ENCODE measurements at regions not wholly inside any gene's neighbourhood (a gene's known extent, or its start where the extent isn't known, plus 50 kb on each side); places are given as distances from the start of the nearest gene placed in this dataset.

DNA sequence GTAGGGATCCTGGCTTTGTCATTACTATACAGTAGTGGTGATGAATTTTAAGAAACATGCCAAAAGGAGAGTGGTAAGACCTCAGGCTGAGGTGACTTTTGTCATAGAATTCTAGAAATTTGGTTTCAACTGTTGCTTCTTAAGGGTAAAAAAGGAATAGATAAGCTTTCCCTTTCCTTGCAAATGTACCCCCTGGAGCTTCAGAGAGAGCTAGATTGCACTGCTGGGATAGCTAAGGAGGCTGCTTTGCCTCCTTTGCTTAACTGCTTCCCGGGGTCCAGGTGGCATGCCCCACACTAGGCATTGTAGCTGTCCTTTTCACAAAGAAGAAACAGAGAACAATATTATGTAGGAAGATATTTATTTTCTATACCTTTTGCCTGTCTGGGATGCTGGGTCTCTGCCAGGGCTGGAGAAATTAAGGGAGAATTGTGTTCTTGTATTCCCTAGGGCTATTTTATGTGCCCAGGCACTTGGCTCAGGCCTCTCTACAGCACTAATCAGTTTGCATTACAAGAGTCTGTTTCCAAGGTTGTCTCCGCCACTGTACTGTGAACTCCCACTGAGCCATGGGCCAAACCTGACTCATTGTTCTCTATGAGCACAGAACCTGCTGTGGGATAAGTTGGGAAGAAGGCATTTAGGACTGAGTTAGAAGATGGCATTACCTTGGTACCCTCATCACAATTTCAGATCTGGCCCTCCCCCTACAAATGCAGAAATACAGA, 460.0 kb downstream of the PDCD6IP start:
- DNase-seq, result no peak

DNA sequence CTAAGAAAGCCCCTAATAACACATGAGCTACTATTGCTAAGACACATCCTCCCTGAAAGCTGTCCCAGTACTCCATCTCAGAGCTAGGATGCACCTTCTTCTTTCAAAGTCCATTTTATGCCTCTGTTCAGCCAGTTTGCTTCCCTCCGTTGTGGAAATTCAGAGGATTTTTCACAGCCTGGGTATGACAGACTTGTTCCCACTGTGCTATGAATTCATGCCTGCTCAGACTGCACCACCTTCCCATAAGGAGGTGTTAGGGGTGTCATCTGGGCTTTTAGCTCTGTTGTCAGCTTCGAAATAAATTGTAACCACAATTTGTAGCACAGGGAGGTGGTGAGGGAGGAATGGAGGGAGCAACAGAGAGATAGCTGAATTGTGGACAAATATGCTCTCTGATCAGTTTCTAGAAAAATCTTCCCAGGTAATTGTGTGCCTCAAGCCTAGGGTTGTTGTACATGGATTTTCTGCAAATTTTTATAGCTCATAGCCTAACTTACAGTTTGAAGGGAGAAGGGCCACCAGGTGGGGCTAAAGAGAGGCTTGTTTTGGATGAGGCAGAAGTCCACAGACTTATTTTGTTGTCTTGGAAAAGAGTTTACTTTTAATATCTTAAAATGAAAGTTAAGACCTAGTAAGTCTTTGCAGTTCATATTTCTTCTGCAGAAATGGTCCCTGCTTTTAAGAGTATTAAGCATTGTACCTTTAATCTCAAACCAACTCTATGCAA, 462.0 kb downstream of the PDCD6IP start:
- DNase-seq, result peak in 1 of 2 donors; percentile 35

DNA sequence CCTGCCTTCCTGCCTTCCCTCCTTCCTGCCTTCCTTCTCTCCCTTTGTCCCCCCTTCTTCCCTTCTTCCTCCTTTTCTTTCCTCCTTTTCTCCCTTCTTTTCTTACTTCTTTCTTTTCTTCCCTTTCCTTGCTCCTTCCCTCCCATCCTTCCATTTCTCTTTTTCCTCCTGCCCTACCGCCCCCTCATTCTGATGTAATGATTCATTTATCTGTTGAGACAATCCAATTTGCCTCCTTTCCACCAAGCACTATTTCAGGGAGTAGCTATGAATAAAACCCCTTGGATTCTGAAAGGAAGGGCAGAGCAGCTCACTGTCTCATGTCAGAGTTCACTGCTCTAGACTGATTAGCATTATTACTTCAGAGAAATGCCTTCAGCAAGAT, 462.6 kb downstream of the PDCD6IP start:
- no peak for DNase-seq

DNA sequence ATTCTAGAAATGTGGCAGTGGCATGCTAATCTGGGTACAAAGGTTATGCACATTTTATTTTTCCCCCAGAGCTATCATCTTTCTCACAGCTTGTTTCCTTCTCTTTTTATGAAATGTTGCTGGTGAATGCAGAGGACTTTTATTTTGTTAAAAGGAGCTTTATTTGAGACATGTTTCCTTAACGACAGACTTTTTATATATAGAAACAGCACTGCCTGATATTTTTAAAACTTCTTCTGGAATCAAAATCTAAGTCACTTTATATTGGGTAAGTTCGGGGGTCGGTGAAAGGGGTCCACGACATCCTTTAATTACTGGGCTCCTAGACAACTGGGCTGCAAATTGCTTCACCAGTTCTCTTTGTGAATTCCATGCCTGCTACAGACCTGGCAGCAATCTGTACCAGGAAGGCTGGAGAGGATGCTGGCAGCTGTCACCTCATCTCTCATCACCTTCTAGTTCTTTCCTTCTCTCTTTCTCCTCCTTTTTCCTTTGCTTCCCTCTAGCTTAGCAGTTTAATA, 464.7 kb downstream of the PDCD6IP start:
- DNase-seq, result peak in 1 of 2 donors; percentile 75

DNA sequence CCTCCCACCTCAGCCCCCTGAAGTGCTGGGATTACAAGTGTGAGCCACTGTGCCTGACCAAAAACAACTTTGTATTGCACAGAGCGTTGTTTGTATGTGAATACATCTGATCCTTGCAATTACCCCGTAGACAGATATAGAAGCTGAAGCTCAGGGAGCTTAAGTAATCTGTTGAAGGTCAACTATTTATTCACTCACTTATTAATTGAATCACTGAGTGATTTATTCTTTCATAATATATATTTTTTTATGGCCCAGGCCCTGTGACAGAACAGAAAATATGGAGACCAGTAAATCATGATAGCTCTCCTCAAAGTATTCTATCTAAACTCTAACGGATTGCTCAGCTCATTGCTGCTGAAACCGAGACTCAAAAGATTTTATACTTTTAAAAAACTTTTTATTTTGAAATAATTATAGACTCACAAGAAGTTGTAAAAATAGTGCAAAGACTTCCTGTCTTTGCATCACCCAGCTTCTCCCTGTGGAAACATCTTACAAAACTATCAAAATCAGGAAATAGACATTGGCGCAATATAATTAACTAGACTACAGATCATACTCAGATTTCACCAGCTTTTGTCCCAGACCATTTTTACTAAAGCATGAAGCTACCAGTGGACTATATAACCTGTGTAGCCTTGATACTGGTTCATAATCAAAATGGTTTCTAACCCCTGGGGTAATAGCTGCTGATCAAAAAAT, 466.1 kb downstream of the PDCD6IP start:
- no peak for DNase-seq

DNA sequence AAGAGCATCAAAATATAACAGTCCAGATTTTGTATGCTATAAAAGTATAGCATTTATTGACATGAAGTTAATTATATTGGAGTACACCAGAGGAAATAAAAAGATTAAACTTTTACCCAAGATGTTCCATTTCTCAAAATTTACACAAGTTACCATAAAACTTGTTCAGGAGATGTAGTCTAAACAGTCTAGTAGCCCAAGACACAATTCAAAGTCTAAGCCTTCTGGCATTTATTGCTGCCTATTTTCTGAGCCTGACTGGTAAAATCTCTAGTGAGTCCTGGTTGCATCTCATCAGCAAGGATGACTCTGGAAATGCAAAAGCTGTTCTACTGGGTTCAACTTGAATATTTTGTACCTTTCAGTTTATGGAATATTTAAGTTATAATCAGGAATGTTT, 468.7 kb downstream of the PDCD6IP start:
- no peak for DNase-seq

DNA sequence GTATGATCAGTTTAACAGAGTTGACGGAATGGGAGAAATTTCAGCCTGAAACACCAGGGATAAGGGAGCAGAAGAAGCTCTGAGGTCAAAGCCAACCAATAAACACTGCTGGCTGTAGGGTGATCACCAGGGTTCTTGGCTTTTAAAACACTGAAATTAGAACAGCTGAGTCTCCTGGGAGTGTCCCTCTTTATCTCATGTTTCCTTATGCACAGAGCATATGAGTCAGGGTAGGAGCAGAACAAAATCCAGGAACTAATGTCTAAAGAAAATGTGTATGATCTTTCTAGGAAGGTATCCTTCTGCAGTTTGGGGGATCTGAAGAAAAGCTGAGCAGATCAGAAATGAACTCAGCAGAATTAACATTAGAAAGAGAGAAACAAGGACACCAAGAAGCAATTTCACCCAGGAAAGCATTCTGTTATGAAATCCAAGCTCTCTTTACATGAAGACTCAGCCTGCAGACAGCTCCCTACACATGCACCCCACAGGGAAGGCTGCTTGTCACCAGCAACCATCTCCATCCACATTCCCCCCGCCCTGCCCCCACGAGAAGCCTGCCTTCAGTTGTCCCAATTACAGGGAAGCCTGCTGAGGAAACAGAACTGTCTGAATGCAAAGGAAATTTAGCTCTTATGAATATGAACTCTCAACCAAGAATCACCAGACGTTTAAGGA, 469.7 kb downstream of the PDCD6IP start:
- DNase-seq, result peak in 1 of 2 donors; percentile 17

DNA sequence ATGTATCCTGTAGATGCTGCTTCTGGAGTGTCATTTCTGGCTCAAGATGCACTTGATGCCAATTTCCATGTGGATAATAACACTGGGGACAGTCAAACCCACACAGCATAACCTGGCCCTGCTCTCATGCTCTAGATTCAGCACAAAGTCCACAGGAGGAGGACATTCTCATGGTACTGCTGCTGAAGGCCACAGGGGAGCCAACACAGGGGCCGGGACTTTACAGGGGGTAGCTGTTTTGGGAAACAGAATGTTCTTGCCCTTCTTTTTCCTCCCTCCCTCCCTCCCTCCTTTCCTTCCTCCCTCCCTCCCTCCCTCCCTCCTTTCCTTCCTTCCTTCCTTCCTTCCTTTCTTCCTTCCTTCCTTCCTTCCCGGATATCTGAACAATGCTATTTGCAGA, 477.4 kb downstream of the PDCD6IP start:
- DNase-seq, result no peak

DNA sequence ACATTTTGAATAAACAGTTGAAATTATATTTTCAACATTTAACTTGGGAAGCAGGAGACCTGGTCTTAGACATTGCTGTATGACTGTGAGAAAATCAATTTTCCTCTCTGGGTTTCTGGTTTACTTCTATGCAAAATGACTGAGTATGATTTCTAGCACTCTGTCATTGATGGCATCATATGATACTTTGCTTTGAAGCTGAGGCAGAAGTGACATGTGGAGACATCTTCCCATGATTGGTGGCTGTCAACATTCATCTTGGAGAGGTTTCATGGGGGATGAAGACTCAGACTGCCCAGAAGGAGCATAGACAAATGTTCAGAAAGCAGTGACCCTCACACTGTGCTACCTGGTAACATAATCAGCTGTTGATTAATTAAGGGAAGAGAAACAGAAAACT, 477.9 kb downstream of the PDCD6IP start:
- DNase-seq, result no peak

DNA sequence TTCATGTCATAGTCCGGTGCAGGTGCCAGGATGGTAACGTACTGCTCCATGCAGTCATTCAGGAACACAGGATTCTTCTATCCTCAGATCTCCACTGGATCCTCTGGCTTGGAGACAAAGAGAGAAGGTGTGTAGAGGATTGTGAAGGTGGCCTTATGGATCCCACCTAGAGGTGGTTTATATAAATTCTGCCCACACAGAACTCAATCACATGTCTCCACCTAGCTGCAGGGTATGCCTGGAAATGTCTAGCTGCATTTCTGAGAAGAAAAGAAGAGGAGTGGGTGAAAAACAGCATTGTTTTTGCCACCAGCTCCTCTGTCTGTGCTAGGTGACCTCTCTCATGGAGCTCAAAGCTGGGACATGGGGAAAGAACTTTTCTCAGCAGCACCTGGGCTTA, 478.7 kb downstream of the PDCD6IP start:
- DNase-seq, result no peak

DNA sequence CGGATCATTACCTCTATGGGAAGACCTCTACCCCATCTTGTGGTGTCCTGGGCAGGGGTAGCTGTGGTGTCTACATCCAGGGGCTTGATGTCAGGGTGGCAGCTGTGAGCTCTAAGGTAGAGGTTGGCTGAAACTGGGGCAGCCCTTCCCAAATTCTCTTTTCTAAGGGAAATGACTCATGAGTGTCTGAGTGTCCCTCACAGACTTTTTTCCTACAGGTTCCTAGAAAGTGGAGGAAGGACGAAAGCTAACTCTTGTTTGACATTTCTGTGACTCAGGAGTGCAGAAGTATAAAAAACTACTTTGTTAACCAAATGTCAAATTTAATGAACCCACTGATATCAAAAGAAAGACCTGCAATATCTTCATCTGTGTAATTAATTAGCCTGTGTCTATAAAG, 481.5 kb downstream of the PDCD6IP start:
- no peak for DNase-seq

DNA sequence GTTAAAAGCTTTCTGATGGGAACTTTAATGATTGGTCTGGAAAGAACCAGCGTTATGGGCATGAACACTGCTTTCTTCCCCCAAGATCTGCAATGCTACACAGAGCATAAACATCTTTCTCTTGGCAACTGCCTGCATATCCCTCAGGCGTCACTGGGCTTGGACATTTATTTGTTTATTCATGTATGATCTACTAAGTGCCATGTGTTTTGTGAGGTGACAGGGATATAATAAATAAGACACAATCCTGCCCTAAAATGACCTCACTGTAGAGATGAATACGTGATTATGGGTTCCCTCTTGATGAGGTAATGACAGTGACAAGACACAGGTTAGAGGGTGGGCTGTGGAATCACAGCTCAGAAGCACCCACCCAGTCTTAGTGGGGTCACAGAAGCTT, 485.3 kb downstream of the PDCD6IP start:
- no peak for DNase-seq

DNA sequence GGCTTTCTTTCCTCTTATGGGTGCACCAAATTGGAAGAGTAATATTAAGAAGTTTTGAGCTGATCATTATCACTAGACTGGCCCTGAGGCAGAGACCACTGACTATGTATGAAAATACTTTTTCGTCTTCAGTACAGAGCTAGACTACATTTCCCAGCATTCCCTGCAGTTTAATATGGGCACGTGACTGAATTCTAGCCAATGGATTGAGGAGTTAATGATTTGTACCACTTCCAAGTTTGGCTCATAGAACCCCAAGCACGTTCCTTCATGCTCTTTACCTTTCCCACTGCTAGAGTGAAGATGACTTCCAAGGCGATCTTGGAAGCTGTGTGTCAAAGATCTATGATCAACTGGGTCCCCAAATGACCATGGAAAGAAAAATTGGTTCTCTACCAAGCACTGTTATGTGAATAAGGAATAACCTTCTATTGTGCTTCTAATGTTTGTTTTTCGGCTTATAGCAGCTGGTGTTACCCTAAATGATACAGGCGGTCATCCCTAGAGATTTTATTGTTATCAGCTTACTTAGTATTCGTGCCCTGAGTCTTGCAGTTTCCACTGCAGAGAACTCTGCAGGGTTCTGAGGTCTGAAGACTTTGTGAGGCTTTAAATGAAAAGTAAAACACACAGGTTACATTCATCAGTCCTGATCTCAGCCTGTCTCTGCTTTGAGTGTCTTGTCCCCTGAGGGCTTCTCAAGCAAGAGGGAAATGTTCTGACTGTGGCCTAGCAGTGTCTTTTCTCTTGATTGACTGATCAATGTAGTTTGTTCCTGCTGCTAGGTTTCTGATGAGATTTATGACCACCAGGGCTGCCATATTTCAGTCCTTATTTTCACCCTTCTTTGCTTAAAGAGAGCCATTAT, 486.8 kb downstream of the PDCD6IP start:
- no peak for DNase-seq

DNA sequence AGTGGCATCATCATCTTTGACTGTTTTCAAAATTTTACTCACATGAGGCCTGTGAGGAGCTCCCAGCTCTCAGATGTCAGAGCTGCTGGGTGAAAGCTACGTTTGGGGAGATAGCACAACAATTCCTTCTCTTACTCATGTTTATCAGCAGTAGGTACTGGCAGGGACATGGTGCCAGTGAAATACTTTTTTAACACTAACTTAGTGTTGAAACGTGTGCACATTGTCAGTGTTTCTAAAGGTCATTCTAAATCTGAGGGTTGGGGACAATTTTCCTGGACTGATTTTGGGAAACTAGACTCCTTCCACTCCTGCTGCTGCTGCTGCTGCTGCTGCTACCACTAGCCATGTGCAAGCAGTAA, 487.4 kb downstream of the PDCD6IP start:
- DNase-seq, result no peak

DNA sequence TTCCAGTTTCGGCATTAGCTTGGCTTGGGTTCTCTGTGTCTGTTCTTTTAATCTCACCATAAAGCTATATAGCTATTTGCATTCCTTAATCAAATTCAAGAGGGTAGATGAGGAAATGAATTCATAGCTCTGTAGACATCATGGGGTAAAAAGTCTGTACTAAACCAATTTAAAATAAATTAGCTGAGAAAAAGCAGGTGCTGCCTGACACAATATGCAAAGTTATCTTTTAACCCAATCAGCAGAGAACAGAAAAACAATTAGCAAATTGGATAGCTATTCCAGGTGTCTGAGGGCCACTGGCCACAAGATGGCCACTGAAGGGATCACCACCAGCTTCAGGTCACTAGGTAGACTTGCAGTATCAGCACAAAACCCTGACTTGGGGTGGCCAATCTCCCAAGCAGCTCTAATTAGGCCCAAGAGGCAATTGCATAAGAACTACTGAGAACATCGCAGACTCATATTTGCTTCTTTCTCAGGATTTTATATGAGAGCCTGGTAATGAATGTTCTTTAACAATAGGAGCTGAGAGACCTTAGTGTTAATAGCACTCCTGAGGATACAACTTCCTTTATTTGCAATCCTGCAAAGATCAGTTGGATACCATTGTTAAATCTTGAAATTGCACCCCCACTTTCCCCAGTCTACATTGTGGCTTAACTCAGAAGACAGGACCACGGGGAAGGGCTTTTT, 494.3 kb downstream of the PDCD6IP start:
- DNase-seq, result no peak

DNA sequence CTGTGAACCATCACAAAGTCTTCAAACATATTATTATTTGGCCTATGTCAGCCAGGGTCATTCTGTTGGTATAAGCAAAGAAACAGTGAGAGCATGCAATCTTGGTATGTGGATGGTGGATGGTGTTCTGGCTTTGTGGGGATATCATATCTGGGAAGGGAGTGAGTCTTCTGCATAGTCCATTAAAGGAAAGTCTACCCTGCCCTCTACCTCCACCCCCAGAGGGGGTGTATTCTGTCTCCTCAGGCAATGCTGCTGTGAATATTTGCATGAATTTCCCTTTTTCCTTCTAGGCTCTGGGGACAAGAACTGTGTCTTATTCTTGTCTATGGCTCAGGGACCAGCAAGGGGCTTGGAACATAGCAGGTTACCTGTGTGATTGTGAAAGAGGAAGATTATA, 495.8 kb downstream of the PDCD6IP start:
- no peak for DNase-seq

DNA sequence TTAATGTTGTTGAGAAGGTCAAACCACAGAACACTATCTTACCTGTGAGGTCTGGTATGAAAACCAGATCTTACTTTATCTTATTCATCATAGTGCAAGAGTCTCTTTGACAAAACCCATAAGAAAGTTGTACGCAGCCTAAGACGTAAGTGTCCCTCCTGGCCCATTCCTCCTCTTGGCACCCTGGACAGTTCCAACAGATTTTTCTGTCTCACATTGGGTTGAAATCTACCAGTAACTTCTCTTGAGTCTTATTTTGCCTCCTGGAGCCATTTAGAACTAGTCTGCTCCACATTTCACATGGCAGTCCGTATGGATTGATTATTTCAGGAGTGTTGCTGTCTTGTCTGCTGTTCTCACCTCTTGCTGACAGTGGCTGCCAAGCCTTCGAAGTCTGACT, 498.4 kb downstream of the PDCD6IP start:
- DNase-seq, result no peak

DNA sequence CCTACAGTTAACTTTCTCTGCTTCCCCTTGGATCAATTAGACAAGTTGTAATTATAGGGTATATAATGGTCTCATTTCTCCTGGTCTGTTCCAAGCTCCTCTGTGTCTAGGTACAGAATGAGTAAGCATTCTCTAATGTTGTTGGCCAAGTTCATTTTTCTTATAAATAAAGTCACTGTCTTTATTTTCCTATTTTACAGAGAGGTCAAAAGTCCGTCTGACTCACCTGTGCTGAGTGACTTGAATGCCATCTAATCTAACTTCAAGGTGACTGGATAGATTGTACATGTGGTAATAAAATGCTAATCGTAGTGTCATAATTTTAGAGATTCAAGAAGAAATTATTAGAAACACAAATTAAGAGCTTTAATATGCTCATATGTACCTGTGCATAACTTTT, 500.2 kb downstream of the PDCD6IP start:
- no peak for DNase-seq

DNA sequence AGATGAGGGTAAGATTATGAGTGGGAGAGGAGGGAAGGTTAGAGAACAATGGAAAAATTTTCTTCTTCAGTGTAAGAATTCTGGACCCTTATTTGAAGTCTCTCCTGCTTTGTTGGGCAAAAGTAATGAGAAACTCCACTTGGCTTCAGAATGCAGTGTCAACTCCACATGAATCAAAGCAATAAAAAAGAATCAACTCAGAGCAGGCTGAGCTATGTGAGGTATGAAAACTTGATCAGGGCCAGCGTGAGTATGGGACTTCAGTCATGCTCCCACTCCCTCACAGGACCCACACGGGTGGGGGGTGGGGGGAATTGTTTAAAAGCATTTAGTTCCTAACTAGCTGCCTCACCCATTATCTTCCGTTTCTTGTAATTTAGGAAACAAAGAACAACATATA, 502.2 kb downstream of the PDCD6IP start:
- no peak for DNase-seq

DNA sequence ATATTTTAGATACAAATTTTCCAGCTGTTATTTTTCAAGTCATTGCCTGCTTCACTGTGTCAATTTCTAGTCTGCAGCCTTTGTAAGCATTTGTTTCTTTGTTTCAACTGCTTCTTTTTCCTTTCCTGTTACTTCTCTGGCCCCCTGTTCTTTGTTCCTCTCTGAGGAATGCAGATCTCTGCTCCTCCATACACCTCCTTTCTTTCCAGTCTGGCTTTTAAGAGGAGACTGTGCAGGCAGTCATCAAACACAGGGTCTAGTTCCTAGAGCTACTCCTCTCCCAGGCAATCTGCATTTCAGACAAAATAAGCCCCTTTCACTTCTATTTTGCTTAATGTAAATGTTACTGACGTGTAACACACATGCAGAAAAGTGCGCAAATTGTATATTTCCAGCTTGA, 502.9 kb downstream of the PDCD6IP start:
- no peak for DNase-seq

DNA sequence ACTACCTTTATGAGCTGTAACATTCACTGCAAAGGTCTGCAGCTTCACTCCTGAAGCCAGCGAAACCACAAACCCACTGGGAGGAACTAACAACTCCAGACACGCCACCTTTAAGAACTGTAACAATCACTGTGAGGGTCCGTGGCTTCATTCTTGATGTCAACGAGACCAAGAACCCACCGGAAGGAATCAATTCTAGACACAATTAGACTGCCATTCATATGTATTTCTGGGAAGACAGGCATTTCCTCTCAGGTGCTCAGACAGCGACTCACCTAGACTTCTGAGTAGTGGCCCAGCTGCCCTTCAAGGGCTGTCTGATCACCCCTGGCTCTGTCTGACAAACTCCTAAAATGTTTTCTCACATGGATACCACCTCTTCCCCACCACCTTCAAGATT, 506.8 kb downstream of the PDCD6IP start:
- no peak for DNase-seq

DNA sequence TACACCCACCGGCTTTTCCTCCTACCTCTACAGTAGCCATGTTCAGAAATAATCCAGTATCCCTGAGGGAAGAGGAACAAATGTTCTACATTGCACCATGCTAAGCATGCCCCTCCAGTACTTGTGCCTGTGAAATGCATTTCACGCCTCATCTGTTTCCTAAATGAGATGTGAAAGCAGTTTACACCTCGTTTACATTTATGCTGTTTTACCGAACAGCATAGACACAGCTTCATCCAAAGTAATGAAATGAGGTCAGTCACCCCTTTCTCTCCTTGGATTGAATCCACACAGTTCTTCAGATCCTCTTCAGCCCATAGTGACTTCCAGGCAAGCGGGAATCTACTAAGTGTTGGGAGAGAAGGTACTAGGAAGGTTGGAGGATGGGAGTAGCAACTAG, 514.3 kb downstream of the PDCD6IP start:
- DNase-seq, result no peak
